Smooth muscle cell (in vitro differentiated cells): ENCODE measurements at regions not wholly inside any gene's neighbourhood (a gene's known extent, or its start where the extent isn't known, plus 50 kb on each side); places are given as distances from the start of the nearest gene placed in this dataset.

ENCODE experiments used
- DNase-seq: peaks from one replicate; lab custom pipeline; 2025; ENCODE audit not compliant: unreplicated experiment; lab: John Stamatoyannopoulos, UW
- H2AFZ ChIP-seq: fragments of 200-600 bp; sonication (generic); 2 replicates; pipeline ENCODE4 v1.6.0; 2016; ENCODE audit warnings: antibody characterized with exemption, low read depth, mild to moderate bottlenecking
- H3F3A ChIP-seq: fragments of 200-600 bp; sonication (generic); 2 replicates; pipeline ENCODE4 v1.6.0; 2017; ENCODE audit warnings: antibody characterized with exemption, low read depth
- H3K27ac ChIP-seq: fragments of 200-600 bp; sonication (generic); 2 replicates; pipeline ENCODE4 v1.5.1; 2016; ENCODE audit warnings: low read depth, mild to moderate bottlenecking
- H3K27me3 ChIP-seq: fragments of 200-600 bp; sonication (generic); 2 replicates; pipeline ENCODE4 v1.6.1; 2016; ENCODE audit warnings: low read depth, mild to moderate bottlenecking
- H3K36me3 ChIP-seq: fragments of 200-600 bp; sonication (generic); 2 replicates; pipeline ENCODE4 v1.5.1; 2016; ENCODE audit warnings: low read depth
- H3K4me1 ChIP-seq: fragments of 200-600 bp; sonication (generic); 2 replicates; pipeline ENCODE4 v1.5.1; 2016; ENCODE audit warnings: low read depth
- H3K4me2 ChIP-seq: fragments of 200-600 bp; sonication (generic); 2 replicates; pipeline ENCODE4 v1.6.0; 2016; ENCODE audit warnings: mild to moderate bottlenecking
- H3K4me3 ChIP-seq: fragments of 200-600 bp; sonication (generic); 2 replicates; pipeline ENCODE4 v1.5.1; 2016; ENCODE audit warnings: mild to moderate bottlenecking
- H3K79me2 ChIP-seq: fragments of 200-600 bp; sonication (generic); 2 replicates; pipeline ENCODE4 v1.6.0; 2016; ENCODE audit warnings: low read depth, mild to moderate bottlenecking
- H3K9ac ChIP-seq: fragments of 200-600 bp; sonication (generic); 2 replicates; pipeline ENCODE4 v1.6.0; 2016; ENCODE audit warnings: low read depth
- H3K9me3 ChIP-seq: fragments of 200-600 bp; sonication (generic); replicated peaks from 2 replicates; pipeline ENCODE4 v1.5.1; 2016; ENCODE audit warnings: low read depth
- H4K20me1 ChIP-seq: fragments of 200-600 bp; sonication (generic); 2 replicates; pipeline ENCODE4 v1.6.0; 2016; ENCODE audit warnings: low read depth
- CTCF ChIP-seq: fragments of 200-600 bp; sonication (generic); IDR thresholded peaks from 2 replicates; pipeline ENCODE4 v1.5.1; 2017; ENCODE audit warnings: borderline replicate concordance, mild to moderate bottlenecking, antibody characterized with exemption; ENCODE audit not compliant: insufficient read depth, poor library complexity, severe bottlenecking
- WGBS: methylation state at CpG from one replicate; pipeline ENCODE4 v1.1.7; 2016; ENCODE audit warnings: low lambda C conversion rate; 5-methylcytosine and 5-hydroxymethylcytosine counted together

- no peaks in the 10 kb centered on the region for H3K36me3 ChIP-seq
- no peak overlapping the region for H3K4me3 ChIP-seq
- peaks cover 8% of the 10 kb centered on the region for H3K4me1 ChIP-seq
- no peaks in the 10 kb centered on the region for H4K20me1 ChIP-seq
- no peak overlapping the region for H2AFZ ChIP-seq
- no peak for DNase-seq
- H3K79me2 ChIP-seq: no peaks in the 10 kb centered on the region
- no peak overlapping the region for H3K4me2 ChIP-seq
- H3K27me3 ChIP-seq: no peaks in the 10 kb centered on the region
- H3F3A ChIP-seq: peaks cover 4% of the 10 kb centered on the region
- H3K9me3 ChIP-seq: no peaks in the 10 kb centered on the region
- no peak overlapping the region for H3K9ac ChIP-seq
- no peak overlapping the region for H3K27ac ChIP-seq
- TF ChIP-seq CTCF: no peak
- WGBS: 100% methylated on average over 1 of the region's 1 CpG
Measured at GRCh38 chr9:87127543-87127942, 180.2 kb upstream of the GAS1 start.

- no peak overlapping the region for H3K4me3 ChIP-seq
- no peaks in the 10 kb centered on the region for H4K20me1 ChIP-seq
- no peaks in the 10 kb centered on the region for H3K27me3 ChIP-seq
- H3K36me3 ChIP-seq: no peaks in the 10 kb centered on the region
- H2AFZ ChIP-seq: no peak overlapping the region
- peaks cover 4% of the 10 kb centered on the region for H3F3A ChIP-seq
- H3K4me2 ChIP-seq: no peak overlapping the region
- peaks cover 8% of the 10 kb centered on the region for H3K4me1 ChIP-seq
- no peak for TF ChIP-seq CTCF
- 89% methylated on average over 2 of the region's 2 CpGs for WGBS
- H3K9me3 ChIP-seq: no peaks in the 10 kb centered on the region
- H3K27ac ChIP-seq: no peak overlapping the region
- no peak overlapping the region for H3K9ac ChIP-seq
- no peaks in the 10 kb centered on the region for H3K79me2 ChIP-seq
- no peak for DNase-seq
Measured at GRCh38 chr9:87127978-87128614, 180.8 kb upstream of the GAS1 start.

GRCh38 chr9:87128844-87129493, 181.7 kb upstream of the GAS1 start:
- Histone ChIP-seq H3K4me3 (no peak overlapping the region), H3K9ac (no peak overlapping the region), H3K9me3 (no peaks in the 10 kb centered on the region), H3K79me2 (no peaks in the 10 kb centered on the region), H3F3A (no peaks in the 10 kb centered on the region), H3K4me1 (no peaks in the 10 kb centered on the region), H3K27ac (no peak overlapping the region), H3K36me3 (no peaks in the 10 kb centered on the region), H2AFZ (no peak overlapping the region), H3K4me2 (no peak overlapping the region), H3K27me3 (no peaks in the 10 kb centered on the region), H4K20me1 (no peaks in the 10 kb centered on the region)
- no peak for DNase-seq
- WGBS: 82% methylated on average over 5 of the region's 5 CpGs
- no peak for TF ChIP-seq CTCF

GRCh38 chr9:87135074-87135473, 187.8 kb upstream of the GAS1 start:
- Histone ChIP-seq H3K27me3 (no peaks in the 10 kb centered on the region), H3K9ac (no peak overlapping the region), H2AFZ (no peak overlapping the region), H3K9me3 (no peaks in the 10 kb centered on the region), H3F3A (no peaks in the 10 kb centered on the region), H3K36me3 (no peaks in the 10 kb centered on the region), H3K4me3 (no peak overlapping the region), H3K27ac (no peak overlapping the region), H3K4me2 (no peak overlapping the region), H3K4me1 (no peaks in the 10 kb centered on the region), H3K79me2 (no peaks in the 10 kb centered on the region), H4K20me1 (no peaks in the 10 kb centered on the region)
- DNase-seq: no peak
- TF ChIP-seq CTCF: no peak
- WGBS: 95% methylated on average over 2 of the region's 2 CpGs
